HG03571 (cell line): ENCODE measurements at regions not wholly inside any gene's neighbourhood (a gene's known extent, or its start where the extent isn't known, plus 50 kb on each side); places are given as distances from the start of the nearest gene placed in this dataset.

Experiments
- ATAC-seq: cut with Tn5 transposase; IDR thresholded peaks from one replicate; pipeline ENCODE4 v1.9.1; 2021; ENCODE audit not compliant: unreplicated experiment

DNA sequence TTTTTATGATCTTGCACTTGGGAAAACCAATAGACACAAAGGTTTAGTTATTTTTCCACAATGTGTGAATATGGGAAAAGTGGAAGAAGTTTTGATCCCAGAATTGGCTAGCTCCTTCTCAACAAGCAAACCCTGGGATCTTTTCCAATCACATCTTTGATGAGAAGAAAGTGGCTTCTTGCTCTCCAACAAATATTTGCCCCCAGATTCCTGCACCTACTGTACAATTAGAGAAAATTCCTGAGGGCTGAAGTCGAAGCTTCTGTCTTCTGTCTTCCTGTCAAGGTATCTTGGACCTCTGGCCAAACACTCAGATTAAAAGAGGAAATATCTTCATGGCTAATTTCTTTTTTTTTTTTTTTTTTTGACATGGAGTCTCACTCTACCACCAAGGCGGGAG is 113.1 kb upstream of the SLC45A1 start:
- ATAC-seq = no peak

DNA sequence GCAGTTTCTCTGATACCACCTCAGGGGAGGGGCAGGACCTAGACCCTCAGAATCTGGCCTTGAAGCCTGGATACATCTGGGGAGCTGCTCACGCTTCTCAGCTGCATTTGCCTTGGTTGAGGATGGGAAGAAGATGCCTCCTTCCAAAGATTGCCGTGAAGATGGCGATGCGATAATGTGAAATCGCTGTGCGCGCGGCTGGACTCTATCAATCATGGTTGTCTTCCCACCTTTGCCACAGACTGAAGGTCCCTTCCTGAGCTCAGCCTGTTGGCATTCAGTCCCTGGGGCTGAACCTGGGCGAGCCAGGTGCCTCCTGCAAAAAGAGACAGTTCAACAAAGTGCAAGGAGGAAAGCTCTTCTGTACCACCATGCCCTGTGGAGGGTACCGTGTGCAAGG is 114.4 kb upstream of the SLC45A1 start:
- ATAC-seq = no peak

GRCh38 chr1:8203056-8203455 is 114.9 kb upstream of the SLC45A1 start:
- ATAC-seq = no peak

- no peak for ATAC-seq
Measured at GRCh38 chr1:8202182-8202905, 115.6 kb upstream of the SLC45A1 start.

- ATAC-seq = no peak
Measured at GRCh38 chr1:8201331-8201861, 116.5 kb upstream of the SLC45A1 start.

DNA sequence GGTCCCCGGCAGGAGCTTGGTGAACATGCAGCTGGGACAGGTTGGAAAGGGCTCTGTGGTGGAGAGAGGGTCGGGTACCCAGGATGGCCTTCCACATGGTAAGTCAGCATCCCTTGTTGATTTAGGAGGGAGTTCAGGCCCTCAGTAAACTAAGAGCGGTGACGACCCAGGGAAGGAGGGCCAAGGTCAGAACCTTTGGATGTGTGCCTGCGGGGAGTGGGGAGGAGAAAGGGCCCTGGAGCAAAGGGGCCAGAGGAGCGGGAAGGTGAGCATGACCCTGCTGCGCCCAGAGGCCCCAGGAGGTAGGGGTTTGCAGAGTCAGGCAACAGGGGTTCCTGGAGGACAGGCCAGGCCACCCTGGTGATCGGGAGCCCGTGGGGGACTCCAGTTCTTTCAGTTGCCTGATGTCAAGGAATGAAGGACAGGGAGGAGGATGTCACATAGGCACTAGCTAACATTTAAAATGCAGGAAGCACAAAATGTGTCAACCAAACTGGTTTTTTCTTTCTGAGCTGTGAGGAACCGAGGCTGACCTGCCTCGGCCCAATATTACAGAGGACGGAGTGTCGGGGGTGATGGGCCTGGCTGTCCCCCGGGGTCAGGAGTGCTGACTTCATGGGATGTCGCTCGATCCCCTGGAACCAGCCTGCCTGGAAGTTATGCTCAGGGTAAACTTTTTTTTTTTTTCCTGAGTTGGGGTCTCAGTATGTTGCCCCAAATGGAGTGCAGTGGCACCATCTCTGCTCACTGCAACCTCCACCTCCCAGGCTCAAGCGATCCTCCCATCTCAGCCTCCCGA is 117.4 kb upstream of the SLC45A1 start:
- no peak for ATAC-seq

GRCh38 chr1:8198522-8198921 is 119.4 kb upstream of the SLC45A1 start:
- no peak for ATAC-seq

GRCh38 chr1:8197493-8198282 is 120.2 kb upstream of the SLC45A1 start:
- no peak for ATAC-seq

DNA sequence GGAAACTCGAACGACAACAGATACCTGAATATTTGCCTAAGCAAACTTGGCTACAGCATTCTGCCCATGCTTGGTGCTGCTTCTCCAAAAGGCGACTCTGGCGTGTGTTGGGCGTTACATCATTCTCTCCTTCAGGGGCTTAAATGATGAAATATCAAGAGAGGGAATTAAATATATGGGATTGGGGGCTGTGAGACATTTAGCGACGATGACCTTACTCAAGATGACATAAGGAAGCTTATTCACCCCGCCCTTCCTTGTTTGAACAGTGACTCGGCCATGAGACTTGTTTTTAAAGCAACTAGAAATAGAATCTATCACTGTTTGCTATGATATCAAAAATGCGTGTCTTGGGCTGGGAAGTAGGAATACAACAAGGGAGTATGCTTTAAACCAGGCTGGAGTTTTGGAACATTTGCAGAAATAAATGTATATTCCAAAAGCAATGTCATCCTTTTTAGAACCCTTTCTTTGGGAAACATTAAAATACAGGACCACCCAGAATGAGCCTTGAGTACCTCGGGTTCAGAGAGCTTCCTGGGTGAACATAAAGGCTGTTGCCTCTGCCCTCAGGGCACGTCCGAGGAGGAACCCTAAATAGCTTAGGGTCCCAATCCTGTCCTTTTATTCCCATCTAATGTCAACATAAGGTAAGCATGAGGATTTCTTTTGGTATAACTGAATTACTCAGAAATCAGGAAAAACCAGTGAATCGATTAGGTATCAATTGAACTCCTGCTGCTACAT is 123.3 kb upstream of the SLC45A1 start:
- ATAC-seq = no peak

- no peak for ATAC-seq
Measured at GRCh38 chr1:8193840-8194406, 124.0 kb upstream of the SLC45A1 start.

GRCh38 chr1:8191474-8191873 is 126.4 kb upstream of the SLC45A1 start:
- no peak for ATAC-seq

GRCh38 chr1:8189931-8190483 is 127.9 kb upstream of the SLC45A1 start:
- no peak for ATAC-seq

- ATAC-seq = no peak
Measured at GRCh38 chr1:8185400-8185799, 132.5 kb upstream of the SLC45A1 start.

GRCh38 chr1:8184301-8184700 is 133.6 kb upstream of the SLC45A1 start:
- ATAC-seq = no peak

DNA sequence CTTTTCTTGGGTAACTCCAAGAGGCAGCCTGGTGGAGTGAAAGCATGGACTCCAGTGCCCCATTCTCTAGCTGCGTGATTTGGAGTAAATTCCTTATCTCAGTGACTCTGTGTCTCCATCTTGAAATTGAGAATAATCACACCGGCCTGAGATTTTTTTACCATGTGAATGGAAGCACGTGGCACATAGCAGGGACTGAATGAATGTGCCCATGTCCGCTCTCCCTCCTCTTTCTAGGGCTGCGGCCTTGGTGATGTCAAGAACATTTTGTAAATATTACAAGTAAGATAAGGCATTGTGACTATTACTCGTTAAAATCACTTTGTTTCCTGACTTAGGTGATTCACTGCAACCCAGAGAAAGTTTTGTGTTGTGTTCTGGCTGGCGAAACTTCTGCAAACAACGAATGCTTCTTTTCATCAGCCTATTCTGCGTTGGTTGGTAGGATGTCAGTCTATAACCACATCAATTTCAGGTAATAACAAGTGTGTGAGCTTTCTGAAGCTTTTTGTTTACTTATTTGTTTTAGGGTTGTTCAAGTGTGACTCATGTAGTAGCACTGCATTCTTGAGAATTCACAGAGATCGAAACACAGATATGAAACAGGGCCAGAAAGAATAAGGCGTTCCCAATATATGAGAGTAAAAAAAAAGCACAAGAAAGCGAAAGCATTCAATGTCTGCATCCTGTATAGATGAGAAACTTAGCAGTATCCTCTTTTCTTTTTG is 135.7 kb upstream of the SLC45A1 start:
- ATAC-seq = no peak

DNA sequence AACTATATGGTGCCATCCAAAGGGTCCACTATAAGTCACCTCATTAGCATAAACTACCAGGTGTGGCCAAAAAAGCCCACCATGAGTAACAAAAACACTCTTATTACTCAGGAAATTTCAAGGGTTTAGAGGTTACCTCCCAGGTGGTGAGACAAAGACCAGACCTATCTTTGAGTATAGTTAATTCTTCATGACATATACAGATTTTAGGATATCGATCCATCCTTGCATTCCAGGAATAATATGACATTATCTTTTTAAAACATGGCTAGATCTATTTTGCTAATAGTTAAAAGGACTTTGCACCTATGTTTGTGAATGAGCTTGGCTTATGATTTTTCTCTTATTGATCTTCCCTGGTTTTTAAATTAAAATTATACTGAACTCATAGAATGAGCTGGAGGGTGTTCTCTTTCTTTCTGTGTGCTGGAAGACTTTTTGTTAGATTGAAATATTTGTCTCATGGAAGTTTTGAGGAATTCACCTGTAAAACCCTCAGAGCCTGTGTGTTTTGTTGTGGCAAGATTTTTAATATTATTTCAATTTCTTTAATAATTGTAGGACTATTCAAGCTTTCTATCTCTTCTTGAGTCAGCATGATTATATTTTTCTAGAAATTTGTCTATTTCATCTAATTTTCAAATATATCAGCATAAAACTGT is 138.7 kb upstream of the SLC45A1 start:
- ATAC-seq = no peak

DNA sequence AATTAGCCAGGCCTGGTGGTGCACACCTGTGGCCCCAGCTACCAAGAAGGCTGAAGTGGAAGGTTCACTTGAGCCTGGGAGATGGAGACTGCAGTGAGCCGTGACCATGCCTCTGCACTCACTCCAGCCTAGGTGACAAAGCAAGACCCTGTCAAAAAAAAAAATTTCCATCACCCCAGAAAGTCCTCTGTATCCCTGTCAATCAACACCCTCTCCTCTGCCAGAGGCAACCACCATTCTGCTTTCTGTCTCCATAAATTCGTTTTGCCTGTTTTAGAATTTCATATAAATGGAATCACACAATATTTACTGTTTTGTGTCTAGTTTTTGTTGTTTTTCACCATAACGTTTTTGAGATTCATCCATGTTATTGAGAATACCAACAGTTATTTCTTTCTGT is 141.6 kb upstream of the SLC45A1 start:
- ATAC-seq = no peak

DNA sequence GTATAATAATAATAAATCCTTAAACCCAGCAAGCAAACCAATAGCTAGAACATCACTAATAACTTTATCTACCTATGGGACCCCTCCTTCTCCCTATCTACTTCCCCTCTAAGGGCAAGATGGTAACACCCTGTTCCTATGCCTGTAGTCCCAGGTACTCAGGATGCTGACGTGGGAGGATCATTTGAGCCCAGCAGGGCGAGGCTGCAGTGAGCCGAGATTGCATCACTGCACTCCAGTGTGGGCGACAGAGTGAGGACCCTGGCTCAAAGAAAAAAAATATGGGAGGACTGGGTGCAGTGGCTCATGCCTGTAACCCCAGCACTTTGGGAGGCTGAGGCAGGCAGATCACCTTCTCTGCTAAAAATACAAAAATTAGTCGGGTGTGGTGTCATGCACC is 143.1 kb upstream of the SLC45A1 start:
- no peak for ATAC-seq
